ENCODE measurements at regions not wholly inside any gene's neighbourhood (a gene's known extent, or its start where the extent isn't known, plus 50 kb on each side); places are given as distances from the start of the nearest gene placed in this dataset.

GRCh38 chr18:54532222-54532621 is 58.8 kb upstream of the DYNAP start:
- H2BK15ac ChIP-seq (ENCODE audit: low read length), result no peak overlapping the region
- H3K23ac ChIP-seq (ENCODE audit: insufficient read length), result no peak overlapping the region
- H4K5ac ChIP-seq (ENCODE audit: insufficient read length, low read depth, low read length), result peak overlapping the region; percentile 69
- no peak overlapping the region for H3K56ac ChIP-seq (replicated peaks; ENCODE audit: insufficient read length, low read depth, low read length)
- peak overlapping the region; percentile 94; the same call in 1 of the 2 replicates for H2BK12ac ChIP-seq (ENCODE audit: low read depth, low read length)
- H3K18ac ChIP-seq (ENCODE audit: extremely low read depth, low read length), result peak overlapping the region; percentile 65
- peak; percentile 7 to 54 for DNase-seq (ENCODE audit: low read depth in 1 of 2, low spot score in 2 of 2)
- H4K8ac ChIP-seq (ENCODE audit: extremely low read depth, insufficient read depth, low read length), result no peak overlapping the region
- no peak overlapping the region for H2AFZ ChIP-seq (ENCODE audit: low read length)
- H4K20me1 ChIP-seq (replicated peaks in 1 of 2; ENCODE audit: control insufficient read depth in 1 of 2, insufficient read depth in 2 of 2, low read length in 2 of 2), result no peaks in the 10 kb centered on the region
- peak overlapping the region; percentile 77 for H4K91ac ChIP-seq (replicated peaks; ENCODE audit: insufficient read length, low read length)
- no peaks in the 10 kb centered on the region for H3K79me2 ChIP-seq (ENCODE audit: control insufficient read depth in 1 of 2, insufficient read depth in 2 of 2, low read length in 2 of 2)
- peaks cover 13 to 28% (median 23%) of the 10 kb centered on the region in 4 experiments for H3K4me1 ChIP-seq (replicated peaks in 1 of 4; ENCODE audit: control insufficient read depth in 3 of 4, insufficient read depth in 4 of 4, low read length in 3 of 4)
- H3K4me2 ChIP-seq (ENCODE audit: insufficient read depth in 1 of 2, low read depth in 2 of 2, low read length in 2 of 2), result peak overlapping the region; percentile 65 to 98
- H2BK5ac ChIP-seq (ENCODE audit: low read depth, low read length), result peak overlapping the region; percentile 97
- H2BK20ac ChIP-seq (ENCODE audit: low read length), result peak overlapping the region; percentile 86
- TF ChIP-seq SRF (IDR thresholded peaks at IDR 0.05; ENCODE audit: low read depth, low read length) (0 out of 2 replicates have a peak, but pooled peaks have one; percentile 12), TEAD4 (IDR thresholded peaks at IDR 0.05; ENCODE audit: low read depth, low read length) (peak; percentile 65; the same call in 1 of the 2 replicates), POLR2A (IDR thresholded peaks at IDR 0.05; ENCODE audit: control extremely low read depth in 1 of 2, low read depth in 2 of 2, low read length in 2 of 2) (0 out of 3 replicates have a peak, but pooled peaks of 1 of the 2 experiments have one; percentile 9), RFX5 (IDR thresholded peaks at IDR 0.05; ENCODE audit: borderline replicate concordance, low read depth, low read length) (no peak)
- no peaks in the 10 kb centered on the region for H3K27me3 ChIP-seq (replicated peaks in 1 of 4; ENCODE audit: control insufficient read depth in 3 of 4, extremely low read depth in 1 of 4, insufficient read depth in 3 of 4, low read length in 3 of 4)
- H3K9me3 ChIP-seq (ENCODE audit: insufficient read depth in 2 of 2, low read depth in 1 of 2, low read length in 1 of 2), result peaks cover 6 to 29% of the 10 kb centered on the region in 2 experiments
- H3K4ac ChIP-seq (replicated peaks; ENCODE audit: insufficient read length, low read depth, low read length), result peak overlapping the region; percentile 96
- H2BK120ac ChIP-seq (replicated peaks; ENCODE audit: low read depth, low read length), result peak overlapping the region; percentile 94
- H3K9ac ChIP-seq (replicated peaks in 1 of 4; ENCODE audit: extremely low read depth in 1 of 4, low read depth in 3 of 4, low read length in 3 of 4), result peak overlapping the region in 1 of 4 experiments; percentile 11; a peak in 2 of 7 replicates
- H2AK5ac ChIP-seq (ENCODE audit: low read depth, low read length), result peak overlapping the region; percentile 88
- H3K4me3 ChIP-seq (ENCODE audit: extremely low read depth in 1 of 4, insufficient read depth in 2 of 4, low read depth in 3 of 4, low read length in 4 of 4), result peak overlapping the region in 1 of 4 experiments; percentile 55; a peak in 1 of 8 replicates
- ChIA-PET POLR2A (ENCODE audit: partially characterized antibody) (interaction anchor here (0.5 to 1.4 kb wide), 2 partner anchors 11 to 16 kb away, joined by 3 to 4 read pairs; no protein-coding TSS in a partner anchor), CTCF (ENCODE audit: partially characterized antibody) (interaction anchor here (1.6 kb wide), 1 partner anchor 97 kb away, joined by 4 read pairs; no protein-coding TSS in a partner anchor)
- H3K79me1 ChIP-seq (ENCODE audit: low read depth, low read length), result no peaks in the 10 kb centered on the region
- peak; percentile 77 for FAIRE-seq
- peaks cover 0 to 31% (median 5%) of the 10 kb centered on the region in 4 experiments; a peak in 3 of 8 replicates for H3K36me3 ChIP-seq (ENCODE audit: control insufficient read depth in 2 of 4, insufficient read depth in 4 of 4, low read length in 3 of 4)
- peaks cover 2% of the 10 kb centered on the region for H3K23me2 ChIP-seq (ENCODE audit: low read depth, low read length)
- H3K14ac ChIP-seq (ENCODE audit: insufficient read length), result no peak overlapping the region
- H3K27ac ChIP-seq (ENCODE audit: low read depth, low read length), result peak overlapping the region; percentile 69; the same call in 1 of the 2 replicates
